ENCODE measurements at regions not wholly inside any gene's neighbourhood (a gene's known extent, or its start where the extent isn't known, plus 50 kb on each side); places are given as distances from the start of the nearest gene placed in this dataset.
"Not testable (repeated sequence)": the region's sequence is repeated elsewhere in the genome, so short reads cannot be mapped to it uniquely, and the experiment has no call there.

DNA sequence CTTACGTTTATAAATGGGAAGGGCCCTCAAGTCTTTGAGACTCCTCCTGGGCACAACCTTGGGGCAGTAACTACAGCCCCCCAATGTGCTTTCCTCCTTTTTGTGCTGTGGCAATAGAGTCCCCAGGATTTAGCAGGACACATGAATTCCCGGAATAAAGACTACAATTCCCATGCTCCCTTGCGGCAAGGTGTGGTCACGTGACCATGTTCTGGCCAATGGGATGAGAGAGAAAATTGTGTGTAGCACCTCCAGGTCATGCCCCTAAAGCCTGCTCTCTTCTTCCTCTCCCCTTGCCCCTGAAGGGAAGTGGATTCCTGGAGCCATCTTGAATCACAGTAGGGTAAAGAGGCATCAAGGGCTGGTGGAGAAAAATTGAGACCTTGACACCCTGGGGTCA, 295.1 kb upstream of the SFSWAP start:
- H3K9ac ChIP-seq (ENCODE audit: low read length), result no peak overlapping the region
- H3K27me3 ChIP-seq (ENCODE audit: control insufficient read depth, insufficient read depth, low read length), result no peaks in the 10 kb centered on the region
- H3K4me3 ChIP-seq (ENCODE audit: low read length), result no peak overlapping the region
- no peaks in the 10 kb centered on the region for H3K36me3 ChIP-seq (ENCODE audit: control insufficient read depth, insufficient read depth, low read length)
- no peaks in the 10 kb centered on the region for H3K4me1 ChIP-seq (ENCODE audit: control insufficient read depth, insufficient read depth, low read length)
- H3K27ac ChIP-seq (ENCODE audit: low read depth, low read length), result no peak overlapping the region

- Histone ChIP-seq H3K4me1 (ENCODE audit: control insufficient read depth, insufficient read depth, low read length) (no peaks in the 10 kb centered on the region), H3K27ac (ENCODE audit: low read depth, low read length) (no peak overlapping the region), H3K27me3 (ENCODE audit: control insufficient read depth, insufficient read depth, low read length) (no peaks in the 10 kb centered on the region), H3K36me3 (ENCODE audit: control insufficient read depth, insufficient read depth, low read length) (no peaks in the 10 kb centered on the region), H3K9ac (ENCODE audit: low read length) (no peak overlapping the region), H3K4me3 (ENCODE audit: low read length) (no peak overlapping the region)
Measured at GRCh38 chr12:131418121-131418520, 292.8 kb upstream of the SFSWAP start.

DNA sequence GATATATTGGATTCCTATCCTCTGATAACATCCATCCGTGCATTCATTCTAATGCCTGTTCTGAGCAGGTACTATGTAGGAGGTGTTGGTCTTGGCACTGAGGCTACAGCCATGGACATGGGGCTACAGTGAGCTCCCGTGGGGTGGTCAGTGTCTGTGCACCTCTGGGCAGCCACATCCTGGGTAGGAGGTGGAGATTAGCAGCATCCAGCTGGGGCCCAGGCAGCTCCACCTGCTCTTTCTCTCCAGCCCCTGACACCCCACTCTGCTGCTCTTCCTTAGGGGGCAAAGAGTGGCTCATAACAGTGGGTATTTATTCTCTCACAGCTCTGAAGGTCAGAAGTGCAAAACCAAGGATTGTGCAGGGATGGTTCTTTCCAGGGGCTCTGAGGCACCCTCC, 292.0 kb upstream of the SFSWAP start:
- Histone ChIP-seq H3K36me3 (ENCODE audit: control insufficient read depth, insufficient read depth, low read length) (no peaks in the 10 kb centered on the region), H3K27ac (ENCODE audit: low read depth, low read length) (no peak overlapping the region), H3K9ac (ENCODE audit: low read length) (no peak overlapping the region), H3K27me3 (ENCODE audit: control insufficient read depth, insufficient read depth, low read length) (no peaks in the 10 kb centered on the region), H3K4me3 (ENCODE audit: low read length) (no peak overlapping the region), H3K4me1 (ENCODE audit: control insufficient read depth, insufficient read depth, low read length) (no peaks in the 10 kb centered on the region)

GRCh38 chr12:131420867-131421447, 289.9 kb upstream of the SFSWAP start:
- no peak overlapping the region for H3K4me3 ChIP-seq (ENCODE audit: low read length)
- no peak overlapping the region for H3K9ac ChIP-seq (ENCODE audit: low read length)
- no peak overlapping the region for H3K27ac ChIP-seq (ENCODE audit: low read depth, low read length)
- H3K27me3 ChIP-seq (ENCODE audit: control insufficient read depth, insufficient read depth, low read length), result no peaks in the 10 kb centered on the region
- H3K36me3 ChIP-seq (ENCODE audit: control insufficient read depth, insufficient read depth, low read length), result no peaks in the 10 kb centered on the region
- H3K4me1 ChIP-seq (ENCODE audit: control insufficient read depth, insufficient read depth, low read length), result no peaks in the 10 kb centered on the region

GRCh38 chr12:131421509-131422186, 289.2 kb upstream of the SFSWAP start:
- Histone ChIP-seq H3K4me1 (ENCODE audit: control insufficient read depth, insufficient read depth, low read length) (no peaks in the 10 kb centered on the region), H3K9ac (ENCODE audit: low read length) (no peak overlapping the region), H3K27me3 (ENCODE audit: control insufficient read depth, insufficient read depth, low read length) (no peaks in the 10 kb centered on the region), H3K36me3 (ENCODE audit: control insufficient read depth, insufficient read depth, low read length) (no peaks in the 10 kb centered on the region), H3K27ac (ENCODE audit: low read depth, low read length) (no peak overlapping the region), H3K4me3 (ENCODE audit: low read length) (no peak overlapping the region)

GRCh38 chr12:131422187-131422520, 288.7 kb upstream of the SFSWAP start:
- Histone ChIP-seq H3K27ac (ENCODE audit: low read depth, low read length) (no peak overlapping the region), H3K9ac (ENCODE audit: low read length) (no peak overlapping the region), H3K4me3 (ENCODE audit: low read length) (no peak overlapping the region), H3K4me1 (ENCODE audit: control insufficient read depth, insufficient read depth, low read length) (no peaks in the 10 kb centered on the region), H3K36me3 (ENCODE audit: control insufficient read depth, insufficient read depth, low read length) (no peaks in the 10 kb centered on the region), H3K27me3 (ENCODE audit: control insufficient read depth, insufficient read depth, low read length) (no peaks in the 10 kb centered on the region)

DNA sequence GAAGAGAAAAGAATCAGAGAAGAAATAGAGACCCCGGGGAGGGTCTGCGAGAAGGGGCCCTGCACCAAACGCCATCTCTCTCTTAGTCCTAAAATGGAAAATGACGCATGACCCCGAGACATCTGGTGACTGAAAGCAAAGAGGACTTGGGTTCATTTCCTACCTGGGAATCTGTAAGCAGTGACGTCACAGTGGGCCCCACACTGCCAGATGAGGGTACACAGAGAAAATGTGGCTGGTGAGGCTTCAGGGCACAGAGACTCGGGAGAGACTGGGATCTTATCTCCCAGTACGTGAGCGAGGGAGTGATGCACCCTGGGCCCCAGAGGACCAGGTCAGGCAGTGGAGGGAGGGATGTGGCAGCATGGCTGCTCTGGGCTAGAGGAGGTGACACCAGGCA, 288.1 kb upstream of the SFSWAP start:
- Histone ChIP-seq H3K36me3 (ENCODE audit: control insufficient read depth, insufficient read depth, low read length) (no peaks in the 10 kb centered on the region), H3K4me1 (ENCODE audit: control insufficient read depth, insufficient read depth, low read length) (no peaks in the 10 kb centered on the region), H3K4me3 (ENCODE audit: low read length) (no peak overlapping the region), H3K27me3 (ENCODE audit: control insufficient read depth, insufficient read depth, low read length) (no peaks in the 10 kb centered on the region), H3K9ac (ENCODE audit: low read length) (no peak overlapping the region), H3K27ac (ENCODE audit: low read depth, low read length) (no peak overlapping the region)

DNA sequence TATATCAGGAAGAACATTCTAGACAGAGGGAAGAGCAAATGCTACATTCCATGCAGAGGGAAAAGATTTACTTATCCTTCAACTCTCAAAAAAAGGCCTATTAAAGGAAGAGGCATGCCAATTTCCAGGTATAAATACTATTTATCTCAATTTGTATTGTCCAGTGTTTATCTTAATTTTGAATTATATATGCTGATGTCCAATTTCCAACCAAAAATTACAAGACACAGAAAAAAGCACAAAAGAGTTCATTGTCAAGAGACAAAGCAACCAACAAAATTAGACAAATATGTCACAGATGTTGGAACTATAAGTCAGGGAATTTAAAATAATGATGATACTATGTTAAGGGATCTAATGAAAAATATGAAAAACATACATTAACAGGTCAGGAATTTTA, 286.6 kb upstream of the SFSWAP start:
- Histone ChIP-seq H3K27me3 (ENCODE audit: control insufficient read depth, insufficient read depth, low read length) (no peaks in the 10 kb centered on the region), H3K36me3 (ENCODE audit: control insufficient read depth, insufficient read depth, low read length) (no peaks in the 10 kb centered on the region), H3K27ac (ENCODE audit: low read depth, low read length) (no peak overlapping the region)

DNA sequence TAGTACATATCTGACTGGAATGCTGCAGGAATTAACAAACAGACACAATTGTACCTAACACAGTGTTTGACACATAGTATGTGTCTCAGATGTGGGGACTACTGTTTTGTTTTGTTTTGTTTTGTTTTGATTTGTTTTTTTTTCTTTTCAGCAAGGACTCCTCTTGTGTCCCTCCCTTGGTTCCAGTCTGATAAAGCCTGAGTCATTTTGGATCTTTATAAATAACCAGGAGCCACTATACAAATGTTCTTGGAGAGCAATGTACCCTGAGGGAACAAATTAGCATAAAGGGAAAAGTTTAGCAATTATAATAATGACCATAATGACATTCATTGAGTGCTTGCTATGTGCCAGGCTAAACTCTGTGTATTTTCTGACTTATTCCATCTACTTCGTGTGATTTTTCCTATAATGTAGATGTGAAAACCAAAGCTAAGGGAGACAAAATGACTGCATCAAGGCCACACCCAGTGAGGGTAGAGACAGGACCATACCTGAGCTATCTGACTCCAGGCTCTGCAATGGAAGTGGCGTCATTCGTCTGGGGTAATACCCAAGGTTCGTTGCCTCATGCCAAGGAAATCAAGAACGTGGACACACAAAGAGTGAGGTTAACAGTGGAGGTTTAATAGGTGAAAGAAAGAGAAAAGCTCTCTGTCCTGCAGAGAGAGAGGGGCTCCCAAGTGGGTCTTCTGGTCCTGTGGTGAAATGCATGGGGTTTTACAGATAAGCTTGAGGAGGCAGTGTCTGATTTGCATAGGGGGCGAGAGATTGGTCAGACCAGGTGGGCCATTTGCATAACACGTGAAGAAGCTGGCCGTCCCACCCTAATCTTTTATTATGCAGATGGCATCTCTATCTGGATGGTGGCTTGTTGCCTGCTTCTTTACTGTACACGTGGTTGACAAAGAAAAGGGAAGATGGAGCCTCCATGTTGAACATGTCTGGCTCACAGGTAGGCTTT, 285.5 kb upstream of the SFSWAP start:
- Histone ChIP-seq H3K4me1 (ENCODE audit: control insufficient read depth, insufficient read depth, low read length) (no peaks in the 10 kb centered on the region), H3K27me3 (ENCODE audit: control insufficient read depth, insufficient read depth, low read length) (no peaks in the 10 kb centered on the region), H3K9ac (ENCODE audit: low read length) (no peak overlapping the region), H3K36me3 (ENCODE audit: control insufficient read depth, insufficient read depth, low read length) (no peaks in the 10 kb centered on the region), H3K4me3 (ENCODE audit: low read length) (no peak overlapping the region), H3K27ac (ENCODE audit: low read depth, low read length) (no peak overlapping the region)

More for the DNA sequence above, 286.6 kb upstream of the SFSWAP start:
- Histone ChIP-seq H3K4me3 (ENCODE audit: low read length) (no peak overlapping the region), H3K4me1 (ENCODE audit: control insufficient read depth, insufficient read depth, low read length) (no peaks in the 10 kb centered on the region), H3K9ac (ENCODE audit: low read length) (no peak overlapping the region)

DNA sequence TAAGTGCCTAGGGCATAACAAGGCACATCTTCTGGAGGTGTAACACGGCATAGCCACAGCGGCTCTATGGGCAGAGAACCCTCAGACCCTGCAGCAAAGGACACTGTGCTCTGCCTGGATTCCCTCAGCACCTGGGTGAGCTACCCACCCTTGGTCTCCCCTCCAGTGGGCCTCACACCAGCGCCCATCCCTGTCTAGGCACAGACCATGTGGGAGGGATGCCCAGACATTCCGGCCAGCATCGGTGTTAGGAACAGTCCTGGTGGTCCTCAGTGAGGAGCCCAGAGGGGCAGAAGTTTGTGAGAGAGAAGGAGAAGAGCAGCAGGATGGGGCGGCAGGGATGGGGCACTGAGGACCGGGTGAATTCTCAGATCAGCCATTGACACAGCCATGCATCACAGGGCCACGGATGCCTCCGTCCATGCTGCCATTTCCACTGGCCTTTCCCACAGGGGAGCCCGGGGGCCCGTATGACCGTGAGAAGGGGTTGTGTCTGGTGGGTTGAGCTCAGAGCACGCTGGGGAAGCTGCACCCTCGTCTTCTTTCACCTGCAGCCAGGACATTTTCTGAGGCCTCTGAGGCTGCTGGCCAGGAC, 282.7 kb upstream of the SFSWAP start:
- Histone ChIP-seq H3K9ac (ENCODE audit: low read length) (no peak overlapping the region), H3K4me1 (ENCODE audit: control insufficient read depth, insufficient read depth, low read length) (no peaks in the 10 kb centered on the region), H3K27ac (ENCODE audit: low read depth, low read length) (no peak overlapping the region), H3K4me3 (ENCODE audit: low read length) (no peak overlapping the region), H3K27me3 (ENCODE audit: control insufficient read depth, insufficient read depth, low read length) (no peaks in the 10 kb centered on the region), H3K36me3 (ENCODE audit: control insufficient read depth, insufficient read depth, low read length) (no peaks in the 10 kb centered on the region)

DNA sequence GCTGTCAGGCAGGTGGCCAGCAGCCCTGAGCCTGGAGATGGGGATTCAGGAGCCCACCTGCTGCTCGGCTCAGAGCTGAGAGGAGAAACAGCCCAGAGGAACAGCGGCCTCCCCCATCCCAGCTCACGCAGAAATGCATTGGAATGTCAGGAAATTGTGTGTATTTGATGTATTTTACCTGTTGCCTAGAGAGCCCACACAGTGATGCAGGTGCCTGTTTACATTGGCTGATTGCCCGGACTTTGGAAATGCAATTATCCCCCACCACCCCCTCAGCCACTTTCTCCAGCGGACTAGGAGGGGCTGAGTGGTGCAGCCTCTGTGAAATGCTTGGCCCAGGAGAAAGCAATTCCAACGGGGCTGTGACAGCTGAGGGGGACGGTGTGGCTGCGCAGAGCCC, 281.7 kb upstream of the SFSWAP start:
- not testable (repeated sequence) for H3K27ac ChIP-seq (ENCODE audit: low read depth, low read length); H3K9ac ChIP-seq (ENCODE audit: low read length); H3K36me3 ChIP-seq (ENCODE audit: control insufficient read depth, insufficient read depth, low read length); H3K4me3 ChIP-seq (ENCODE audit: low read length); H3K27me3 ChIP-seq (ENCODE audit: control insufficient read depth, insufficient read depth, low read length); H3K4me1 ChIP-seq (ENCODE audit: control insufficient read depth, insufficient read depth, low read length)

DNA sequence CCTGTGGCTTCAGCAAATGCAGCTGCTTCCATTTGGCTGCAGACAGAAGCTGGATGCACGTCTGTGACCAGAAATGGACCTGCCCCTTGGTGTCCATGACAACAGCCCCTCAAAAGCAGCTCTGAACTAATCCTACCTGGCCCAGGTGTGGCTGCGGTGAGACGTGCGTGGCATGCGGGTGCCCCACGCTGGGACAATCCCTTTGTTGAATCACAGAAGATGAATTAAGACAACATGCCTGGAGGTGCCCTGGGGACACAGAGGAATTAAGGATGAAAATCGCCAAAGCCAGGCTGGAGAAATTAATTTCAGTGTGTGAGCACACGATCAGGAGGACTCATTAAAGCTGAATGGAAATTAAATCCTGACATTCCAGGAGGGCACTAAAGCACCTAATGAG, 281.2 kb upstream of the SFSWAP start:
- H3K4me1 ChIP-seq (ENCODE audit: control insufficient read depth, insufficient read depth, low read length); H3K4me3 ChIP-seq (ENCODE audit: low read length); H3K36me3 ChIP-seq (ENCODE audit: control insufficient read depth, insufficient read depth, low read length); H3K9ac ChIP-seq (ENCODE audit: low read length); H3K27me3 ChIP-seq (ENCODE audit: control insufficient read depth, insufficient read depth, low read length); H3K27ac ChIP-seq (ENCODE audit: low read depth, low read length): not testable (repeated sequence)

Data from rectal smooth muscle tissue (tissue), 1 donor.